OCI-LY7 (cell line): ENCODE measurements at regions not wholly inside any gene's neighbourhood (a gene's known extent, or its start where the extent isn't known, plus 50 kb on each side); places are given as distances from the start of the nearest gene placed in this dataset.

Experiments
- BruUV-seq: library from RNA; stranded (reverse); fragments of 400-500 nt; replicated peaks from 2 replicates; lab custom pipeline; 2021; lab: Mats Ljungman, UMichigan
- CTCF ChIA-PET: fragments of 300-600 bp; sonication (Branson Sonifier 250); formaldehyde crosslinking; loops from one replicate; lab custom pipeline; 2022; ENCODE audit warnings: antibody characterized with exemption; ENCODE audit not compliant: unreplicated experiment; lab: Charles Lee
- POLR2A ChIA-PET: fragments of 300-600 bp; sonication (Branson Sonifier 250); formaldehyde crosslinking; loops from one replicate; lab custom pipeline; 2022; ENCODE audit warnings: antibody characterized with exemption; lab: Charles Lee
- DNase-seq: peaks from one replicate; pipeline ENCODE4 v3.0.0-alpha.2; 2015; ENCODE audit warnings: low spot score
- H2AFZ ChIP-seq: fragments of 200-600 bp; sonication (generic), shearing (Covaris generic); 2 replicates; pipeline ENCODE4 v1.6.1; 2014; ENCODE audit warnings: mild to moderate bottlenecking, antibody characterized with exemption, low read length, moderate library complexity
- H3K27ac ChIP-seq: fragments of 200-600 bp; sonication (generic); 2 replicates; pipeline ENCODE4 v1.5.1; 2014; ENCODE audit warnings: mixed run types, low read depth, mild to moderate bottlenecking, moderate library complexity, low read length, inconsistent platforms; ENCODE audit not compliant: poor library complexity, severe bottlenecking
- H3K36me3 ChIP-seq: fragments of 200-600 bp; sonication (generic); 2 replicates; pipeline ENCODE4 v1.6.1; 2014; ENCODE audit warnings: mild to moderate bottlenecking, antibody characterized with exemption, low read length, moderate library complexity, mixed read lengths; ENCODE audit not compliant: insufficient read depth
- H3K4me1 ChIP-seq: fragments of 200-600 bp; sonication (generic); 2 replicates; pipeline ENCODE4 v1.5.1; 2014; ENCODE audit warnings: mild to moderate bottlenecking, low read length; ENCODE audit not compliant: insufficient read depth, poor library complexity, severe bottlenecking
- H3K4me2 ChIP-seq: fragments of 200-600 bp; sonication (generic); 2 replicates; pipeline ENCODE4 v1.6.1; 2014; ENCODE audit warnings: mild to moderate bottlenecking, low read length
- H3K4me3 ChIP-seq: fragments of 200-600 bp; sonication (generic); 2 replicates; pipeline ENCODE4 v1.5.1; 2014; ENCODE audit warnings: mild to moderate bottlenecking, low read depth, low read length; ENCODE audit not compliant: poor library complexity, severe bottlenecking
- H3K79me2 ChIP-seq: fragments of 200-600 bp; sonication (generic); 2 replicates; pipeline ENCODE4 v1.6.1; 2016; ENCODE audit warnings: low read depth, mild to moderate bottlenecking, low read length, moderate library complexity, mixed read lengths; ENCODE audit not compliant: insufficient read depth
- H3K9me2 ChIP-seq: fragments of 200-600 bp; sonication (generic); 2 replicates; pipeline ENCODE4 v1.6.1; 2016; ENCODE audit warnings: mild to moderate bottlenecking, low read length, mixed read lengths; ENCODE audit not compliant: insufficient read depth
- H3K9me3 ChIP-seq: fragments of 200-600 bp; sonication (generic); 2 replicates; pipeline ENCODE4 v1.6.1; 2014; ENCODE audit warnings: mild to moderate bottlenecking, mixed run types, low read length, mixed read lengths
- H4K20me1 ChIP-seq: fragments of 200-600 bp; sonication (generic); 2 replicates; pipeline ENCODE4 v1.6.1; 2014; ENCODE audit warnings: mild to moderate bottlenecking, antibody characterized with exemption, low read length, moderate library complexity, mixed read lengths; ENCODE audit not compliant: insufficient read depth
- EZH2phosphoT487 ChIP-seq: fragments of 200-600 bp; sonication (generic); IDR thresholded peaks from 2 replicates; pipeline ENCODE4 v1.6.1; 2018; ENCODE audit warnings: low read depth, borderline replicate concordance, mild to moderate bottlenecking, mixed run types, antibody characterized with exemption, low read length, moderate library complexity, mixed read lengths
- intact Hi-C: fragments of 100-400 bp; cut with micrococcal nuclease; formaldehyde crosslinking; loops from one replicate; pipeline ENCODE4 v1.10.0; 2022; ENCODE audit not compliant: unreplicated experiment
- TF ChIP-seq, protein P1 (sequence below): fragments of 200-600 bp; sonication (generic); conservative IDR thresholded peaks from 2 replicates; pipeline ENCODE4 v1.5.1; 2014; ENCODE audit warnings: mild to moderate bottlenecking, antibody characterized with exemption, low read length, moderate library complexity, mixed read lengths

DNA sequence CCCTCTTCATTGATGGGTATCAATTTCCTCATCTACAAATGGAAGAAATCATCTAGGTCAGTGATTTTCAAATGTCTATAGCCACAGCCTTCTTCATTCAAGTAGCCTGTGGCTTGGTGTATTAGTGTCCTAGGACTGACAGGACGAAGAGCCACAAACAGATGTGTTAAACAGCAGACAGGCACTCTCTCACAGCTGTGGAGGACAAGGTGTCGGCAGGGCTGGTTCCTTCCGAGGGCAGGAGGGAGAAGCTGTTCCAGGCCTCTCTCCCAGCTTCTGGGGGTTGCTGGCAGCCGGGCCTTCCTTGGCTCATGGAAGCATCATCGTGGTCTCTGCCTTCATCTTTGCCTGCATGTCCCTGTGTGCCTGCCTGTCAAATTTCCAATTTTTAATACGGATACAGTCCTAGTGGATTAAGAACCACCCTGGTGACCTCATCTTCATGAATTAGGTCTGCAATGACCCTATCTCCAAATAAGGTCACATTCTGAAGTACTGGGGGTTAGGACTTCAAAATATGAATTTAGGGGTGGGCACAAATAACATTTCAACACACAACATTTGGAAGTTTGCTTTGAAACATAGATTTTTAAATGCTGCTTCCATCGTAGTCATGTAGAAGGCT, 86.5 kb downstream of the PTGR3 start:
- H3K27ac ChIP-seq: no peak overlapping the region
- no peak for DNase-seq
- H3K4me3 ChIP-seq: no peak overlapping the region
- ChIA-PET CTCF (no interaction called here), POLR2A (no interaction called here)
- no peaks in the 10 kb centered on the region for H3K9me2 ChIP-seq
- H3K36me3 ChIP-seq: no peaks in the 10 kb centered on the region
- no peaks in the 10 kb centered on the region for H4K20me1 ChIP-seq
- H2AFZ ChIP-seq: no peak overlapping the region
- H3K79me2 ChIP-seq: no peaks in the 10 kb centered on the region
- BruUV-seq: no TSS peak
- no peaks in the 10 kb centered on the region for H3K9me3 ChIP-seq
- TF ChIP-seq, protein P1, sequence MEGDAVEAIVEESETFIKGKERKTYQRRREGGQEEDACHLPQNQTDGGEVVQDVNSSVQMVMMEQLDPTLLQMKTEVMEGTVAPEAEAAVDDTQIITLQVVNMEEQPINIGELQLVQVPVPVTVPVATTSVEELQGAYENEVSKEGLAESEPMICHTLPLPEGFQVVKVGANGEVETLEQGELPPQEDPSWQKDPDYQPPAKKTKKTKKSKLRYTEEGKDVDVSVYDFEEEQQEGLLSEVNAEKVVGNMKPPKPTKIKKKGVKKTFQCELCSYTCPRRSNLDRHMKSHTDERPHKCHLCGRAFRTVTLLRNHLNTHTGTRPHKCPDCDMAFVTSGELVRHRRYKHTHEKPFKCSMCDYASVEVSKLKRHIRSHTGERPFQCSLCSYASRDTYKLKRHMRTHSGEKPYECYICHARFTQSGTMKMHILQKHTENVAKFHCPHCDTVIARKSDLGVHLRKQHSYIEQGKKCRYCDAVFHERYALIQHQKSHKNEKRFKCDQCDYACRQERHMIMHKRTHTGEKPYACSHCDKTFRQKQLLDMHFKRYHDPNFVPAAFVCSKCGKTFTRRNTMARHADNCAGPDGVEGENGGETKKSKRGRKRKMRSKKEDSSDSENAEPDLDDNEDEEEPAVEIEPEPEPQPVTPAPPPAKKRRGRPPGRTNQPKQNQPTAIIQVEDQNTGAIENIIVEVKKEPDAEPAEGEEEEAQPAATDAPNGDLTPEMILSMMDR: no peak
- TF ChIP-seq EZH2phosphoT487: no peak
- no peaks in the 10 kb centered on the region for H3K4me1 ChIP-seq
- intact Hi-C loops: no loop called here
- H3K4me2 ChIP-seq: no peak overlapping the region

DNA sequence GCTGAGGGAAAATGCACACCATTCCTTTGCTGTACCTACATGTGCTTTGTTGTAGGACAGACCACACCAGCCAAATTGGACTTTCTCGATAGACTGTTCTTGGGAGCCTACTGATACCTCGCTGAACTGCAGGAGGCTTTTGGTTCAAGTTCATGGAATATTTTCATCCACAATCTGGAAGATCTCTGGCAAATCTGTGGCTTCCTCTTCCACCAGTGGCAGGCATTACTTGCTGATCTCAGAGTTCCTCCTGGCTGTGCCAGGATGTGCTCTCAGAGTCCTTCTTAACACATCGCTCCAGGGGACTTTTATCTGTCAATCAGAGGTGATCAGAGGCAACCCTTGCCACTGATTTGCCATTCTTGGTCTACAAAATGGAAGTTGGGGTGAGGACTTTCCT, 87.7 kb downstream of the PTGR3 start:
- no peaks in the 10 kb centered on the region for H3K9me3 ChIP-seq
- no peaks in the 10 kb centered on the region for H3K9me2 ChIP-seq
- no peaks in the 10 kb centered on the region for H4K20me1 ChIP-seq
- no peak overlapping the region for H3K4me2 ChIP-seq
- ChIA-PET CTCF (no interaction called here), POLR2A (no interaction called here)
- no peak overlapping the region for H3K27ac ChIP-seq
- H3K79me2 ChIP-seq: no peaks in the 10 kb centered on the region
- no peak overlapping the region for H3K4me3 ChIP-seq
- no peak for DNase-seq
- H3K4me1 ChIP-seq: no peaks in the 10 kb centered on the region
- no peak overlapping the region for H2AFZ ChIP-seq
- no peak for TF ChIP-seq EZH2phosphoT487
- TF ChIP-seq, protein P1: no peak
- intact Hi-C loops: no loop called here
- BruUV-seq: no TSS peak
- no peaks in the 10 kb centered on the region for H3K36me3 ChIP-seq

DNA sequence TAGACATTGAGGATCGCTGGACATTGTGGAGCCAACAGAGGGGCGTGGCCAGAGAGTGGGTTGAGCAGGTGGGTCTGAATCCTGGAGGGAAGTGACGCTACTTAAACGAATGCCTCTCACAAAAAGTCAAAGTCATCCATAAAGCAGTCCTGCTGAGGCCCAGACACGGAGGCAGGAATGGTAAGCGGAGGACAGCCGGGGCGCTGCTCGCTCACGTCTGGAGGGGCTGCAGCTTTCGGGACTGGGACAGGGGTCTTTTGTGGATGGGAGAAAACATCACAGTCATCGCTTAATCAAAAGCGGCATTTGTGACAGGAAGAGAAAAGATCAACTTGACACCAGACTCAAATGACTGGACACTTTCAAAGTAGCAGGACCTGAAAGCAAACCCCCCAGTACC, 88.4 kb downstream of the PTGR3 start:
- H3K4me3 ChIP-seq: no peak overlapping the region
- intact Hi-C loops: no loop called here
- no TSS peak for BruUV-seq

More for the DNA sequence above, 88.4 kb downstream of the PTGR3 start:
- CTCF ChIA-PET: no interaction called here
- TF ChIP-seq EZH2phosphoT487: no peak
- TF ChIP-seq, protein P1: no peak
- Histone ChIP-seq H3K4me1 (no peaks in the 10 kb centered on the region), H4K20me1 (no peaks in the 10 kb centered on the region), H3K79me2 (no peaks in the 10 kb centered on the region), H3K36me3 (no peaks in the 10 kb centered on the region), H3K9me3 (no peaks in the 10 kb centered on the region), H3K9me2 (no peaks in the 10 kb centered on the region), H2AFZ (no peak overlapping the region), H3K27ac (no peak overlapping the region), H3K4me2 (no peak overlapping the region)
- POLR2A ChIA-PET: interaction anchor here (0.6 kb wide), 1 partner anchor 1518 kb away, joined by 3 read pairs; no protein-coding TSS in a partner anchor
- no peak for DNase-seq
